Keratinocyte (primary cell): ENCODE measurements at regions not wholly inside any gene's neighbourhood (a gene's known extent, or its start where the extent isn't known, plus 50 kb on each side); places are given as distances from the start of the nearest gene placed in this dataset.

Source experiments
- CTCF ChIP-seq, 3 experiments: IDR thresholded peaks in 1 of 3; conservative IDR thresholded peaks in 1 of 3; optimal IDR thresholded peaks in 1 of 3; 2 replicates in 2 of 3; 3 replicates in 1 of 3; pipeline versions ENCODE3 to v1.5.1; 2011; ENCODE audit warnings: low read length in 3 of 3, mild to moderate bottlenecking in 3 of 3, moderate library complexity in 2 of 3, control low read depth in 1 of 3, inconsistent platforms in 1 of 3; ENCODE audit not compliant: insufficient read depth in 2 of 3; ENCODE audit errors: extremely low read depth in 1 of 3
- EZH2 ChIP-seq: IDR thresholded peaks from one replicate; pipeline ENCODE4 v1.6.1; 2012; ENCODE audit warnings: inconsistent platforms, mild to moderate bottlenecking, low read length, moderate library complexity

GRCh38 chr21:26351661-26352060 lies 181.1 kb upstream of the APP start:
- TF ChIP-seq CTCF (optimal IDR thresholded peaks at IDR 0.05 in 1 of 3, IDR thresholded peaks at IDR 0.05 in 1 of 3, conservative IDR thresholded peaks at IDR 0.05 in 1 of 3; ENCODE audit: extremely low read depth in 1 of 3, insufficient read depth in 2 of 3, low read length in 3 of 3) (no peak), EZH2 (no peak)
